DND-41 (cell line): ENCODE measurements at regions not wholly inside any gene's neighbourhood (a gene's known extent, or its start where the extent isn't known, plus 50 kb on each side); places are given as distances from the start of the nearest gene placed in this dataset.
A peak's percentile ranks its signal among the peaks of the same experiment; 100 is the strongest.
"Not testable (repeated sequence)": the region's sequence is repeated elsewhere in the genome, so short reads cannot be mapped to it uniquely, and the experiment has no call there.

Experiments used
- ATAC-seq: fragments of 200-7000 bp; cut with Tn5 transposase; 3 replicates; pipeline ENCODE4 v1.9.1; 2021; ENCODE audit warnings: low read depth; ENCODE audit not compliant: insufficient read depth
- DNase-seq: peaks from one replicate; pipeline ENCODE4 v3.0.0-alpha.2; 2020
- H2AFZ ChIP-seq: 2 replicates; pipeline ENCODE4 v1.6.0; 2012; ENCODE audit warnings: low read depth, low read length
- H3K27ac ChIP-seq: 2 replicates; pipeline ENCODE4 v1.5.1; 2012; ENCODE audit warnings: low read length, inconsistent platforms
- H3K27me3 ChIP-seq: fragments of 200-600 bp; sonication (generic); 2 replicates; pipeline ENCODE4 v1.6.0; 2012; ENCODE audit warnings: low read length, mild to moderate bottlenecking, inconsistent platforms; ENCODE audit not compliant: insufficient read depth, poor library complexity
- H3K36me3 ChIP-seq: 2 replicates; pipeline ENCODE4 v1.5.1; 2012; ENCODE audit warnings: low read length, inconsistent platforms; ENCODE audit not compliant: insufficient read depth
- H3K4me1 ChIP-seq: 2 replicates; pipeline ENCODE4 v1.5.1; 2012; ENCODE audit warnings: mild to moderate bottlenecking, low read length; ENCODE audit not compliant: insufficient read depth
- H3K4me2 ChIP-seq: 2 replicates; pipeline ENCODE4 v1.6.0; 2012; ENCODE audit warnings: mild to moderate bottlenecking, moderate library complexity, low read length, inconsistent platforms; ENCODE audit not compliant: insufficient read depth
- H3K4me3 ChIP-seq, 2 experiments: fragments of 200-600 bp in 1 of 2; shearing (Covaris generic) in 1 of 2; 2 replicates each; pipeline ENCODE4 v1.5.1; 2012 to 2016; ENCODE audit warnings: inconsistent platforms in 2 of 2, low read length in 2 of 2, mild to moderate bottlenecking in 2 of 2, low read depth in 1 of 2, moderate library complexity in 1 of 2
- H3K79me2 ChIP-seq: 2 replicates; pipeline ENCODE4 v1.6.0; 2012; ENCODE audit warnings: low read length, inconsistent platforms; ENCODE audit not compliant: insufficient read depth
- H3K9ac ChIP-seq: 2 replicates; pipeline ENCODE4 v1.6.0; 2012; ENCODE audit warnings: low read depth, mild to moderate bottlenecking, inconsistent platforms, low read length, moderate library complexity
- H3K9me3 ChIP-seq: 2 replicates; pipeline ENCODE4 v1.5.1; 2012; ENCODE audit warnings: low read length, moderate library complexity, mild to moderate bottlenecking, inconsistent platforms; ENCODE audit not compliant: insufficient read depth, severe bottlenecking
- H4K20me1 ChIP-seq: 2 replicates; pipeline ENCODE4 v1.6.0; 2012; ENCODE audit warnings: low read length; ENCODE audit not compliant: insufficient read depth
- EZH2 ChIP-seq: IDR thresholded peaks from 3 replicates; pipeline ENCODE4 v1.6.1; 2012; ENCODE audit warnings: borderline replicate concordance, low read depth, mild to moderate bottlenecking, moderate library complexity, low read length, inconsistent platforms; ENCODE audit not compliant: severe bottlenecking
- TF ChIP-seq, protein P1 (sequence below): IDR thresholded peaks from 2 replicates; pipeline ENCODE4 v1.5.1; 2012; ENCODE audit warnings: borderline replicate concordance, low read length, moderate library complexity, mild to moderate bottlenecking; ENCODE audit not compliant: poor library complexity, severe bottlenecking; ENCODE audit errors: extremely low read depth

DNA sequence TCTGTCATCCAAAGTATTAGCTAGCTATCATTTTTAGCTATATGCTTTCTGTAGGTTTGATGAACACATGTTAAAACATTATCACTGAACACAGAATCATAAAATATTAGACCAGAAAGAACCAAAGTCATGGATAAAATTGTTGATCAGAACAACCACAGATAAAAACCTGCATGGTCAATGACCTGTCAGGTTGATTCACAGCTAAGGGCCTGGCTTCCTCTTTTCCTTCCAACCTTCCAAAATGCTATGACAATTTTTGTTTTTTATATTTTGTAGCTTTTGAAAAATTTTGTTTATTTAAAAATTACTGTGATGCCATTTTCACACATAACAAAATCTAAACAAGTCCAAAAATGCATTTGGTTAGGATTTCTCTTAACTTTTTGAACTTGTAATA, 444.4 kb upstream of the CHRM2 start:
- no peak for TF ChIP-seq EZH2
- TF ChIP-seq, protein P1, sequence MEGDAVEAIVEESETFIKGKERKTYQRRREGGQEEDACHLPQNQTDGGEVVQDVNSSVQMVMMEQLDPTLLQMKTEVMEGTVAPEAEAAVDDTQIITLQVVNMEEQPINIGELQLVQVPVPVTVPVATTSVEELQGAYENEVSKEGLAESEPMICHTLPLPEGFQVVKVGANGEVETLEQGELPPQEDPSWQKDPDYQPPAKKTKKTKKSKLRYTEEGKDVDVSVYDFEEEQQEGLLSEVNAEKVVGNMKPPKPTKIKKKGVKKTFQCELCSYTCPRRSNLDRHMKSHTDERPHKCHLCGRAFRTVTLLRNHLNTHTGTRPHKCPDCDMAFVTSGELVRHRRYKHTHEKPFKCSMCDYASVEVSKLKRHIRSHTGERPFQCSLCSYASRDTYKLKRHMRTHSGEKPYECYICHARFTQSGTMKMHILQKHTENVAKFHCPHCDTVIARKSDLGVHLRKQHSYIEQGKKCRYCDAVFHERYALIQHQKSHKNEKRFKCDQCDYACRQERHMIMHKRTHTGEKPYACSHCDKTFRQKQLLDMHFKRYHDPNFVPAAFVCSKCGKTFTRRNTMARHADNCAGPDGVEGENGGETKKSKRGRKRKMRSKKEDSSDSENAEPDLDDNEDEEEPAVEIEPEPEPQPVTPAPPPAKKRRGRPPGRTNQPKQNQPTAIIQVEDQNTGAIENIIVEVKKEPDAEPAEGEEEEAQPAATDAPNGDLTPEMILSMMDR = no peak
- no peak overlapping the region for H3K27ac ChIP-seq
- H4K20me1 ChIP-seq = no peaks in the 10 kb centered on the region
- H3K4me2 ChIP-seq = no peak overlapping the region
- no peaks in the 10 kb centered on the region for H3K4me1 ChIP-seq
- H3K4me3 ChIP-seq = no peak overlapping the region
- no peak overlapping the region for H2AFZ ChIP-seq
- no peak overlapping the region for H3K9ac ChIP-seq
- no peak for DNase-seq
- no peaks in the 10 kb centered on the region for H3K9me3 ChIP-seq
- no peaks in the 10 kb centered on the region for H3K36me3 ChIP-seq
- H3K27me3 ChIP-seq = no peaks in the 10 kb centered on the region
- ATAC-seq = no peak
- H3K79me2 ChIP-seq = no peaks in the 10 kb centered on the region

DNA sequence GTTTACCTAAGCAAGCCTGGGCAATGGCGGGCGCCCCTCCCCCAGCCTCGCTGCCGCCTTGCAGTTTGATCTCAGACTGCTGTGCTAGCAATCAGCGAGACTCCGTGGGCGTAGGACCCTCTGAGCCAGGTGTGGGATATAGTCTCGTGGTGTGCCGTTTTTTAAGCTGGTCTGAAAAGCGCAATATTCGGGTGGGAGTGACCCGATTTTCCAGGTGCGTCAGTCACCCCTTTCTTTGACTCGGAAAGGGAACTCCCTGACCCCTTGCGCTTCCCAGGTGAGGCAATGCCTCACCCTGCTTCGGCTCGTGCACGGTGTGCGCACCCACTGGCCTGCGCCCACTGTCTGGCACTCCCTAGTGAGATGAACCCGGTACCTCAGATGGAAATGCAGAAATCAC, 442.6 kb upstream of the MTPN start:
- not testable (repeated sequence) for DNase-seq, H2AFZ ChIP-seq, H3K36me3 ChIP-seq, H3K79me2 ChIP-seq, ATAC-seq, H3K9me3 ChIP-seq, H4K20me1 ChIP-seq, H3K27me3 ChIP-seq, H3K9ac ChIP-seq, H3K4me3 ChIP-seq, H3K4me1 ChIP-seq, H3K27ac ChIP-seq, H3K4me2 ChIP-seq

DNA sequence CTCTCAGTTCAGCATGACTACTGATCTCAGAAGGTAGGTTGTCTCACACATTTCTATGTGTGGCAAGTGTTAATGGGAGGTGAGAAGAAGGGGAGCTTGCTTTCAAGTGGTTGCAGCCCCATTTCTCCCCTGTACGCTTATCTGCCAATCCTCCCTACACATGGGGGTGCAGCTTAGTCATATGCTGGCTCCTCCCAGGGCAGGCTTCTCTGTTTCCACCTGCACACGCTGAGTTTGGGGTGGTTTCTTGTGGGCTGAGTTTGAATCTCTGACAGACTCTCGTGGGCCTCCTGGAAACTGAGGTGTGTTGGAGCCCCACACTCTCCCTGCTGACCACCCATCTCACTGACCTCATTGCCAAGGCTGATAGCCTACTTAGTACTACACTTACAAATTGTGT, 435.8 kb upstream of the MTPN start:
- Histone ChIP-seq H3K4me1 (no peaks in the 10 kb centered on the region), H3K27ac (no peak overlapping the region), H4K20me1 (no peaks in the 10 kb centered on the region), H3K9me3 (no peaks in the 10 kb centered on the region), H3K4me3 (no peak overlapping the region), H3K4me2 (no peak overlapping the region), H3K36me3 (no peaks in the 10 kb centered on the region), H3K79me2 (no peaks in the 10 kb centered on the region), H3K9ac (no peak overlapping the region), H3K27me3 (no peaks in the 10 kb centered on the region), H2AFZ (no peak overlapping the region)
- ATAC-seq (no peak), DNase-seq (no peak)
- no peak for TF ChIP-seq EZH2
- TF ChIP-seq, protein P1 = no peak

DNA sequence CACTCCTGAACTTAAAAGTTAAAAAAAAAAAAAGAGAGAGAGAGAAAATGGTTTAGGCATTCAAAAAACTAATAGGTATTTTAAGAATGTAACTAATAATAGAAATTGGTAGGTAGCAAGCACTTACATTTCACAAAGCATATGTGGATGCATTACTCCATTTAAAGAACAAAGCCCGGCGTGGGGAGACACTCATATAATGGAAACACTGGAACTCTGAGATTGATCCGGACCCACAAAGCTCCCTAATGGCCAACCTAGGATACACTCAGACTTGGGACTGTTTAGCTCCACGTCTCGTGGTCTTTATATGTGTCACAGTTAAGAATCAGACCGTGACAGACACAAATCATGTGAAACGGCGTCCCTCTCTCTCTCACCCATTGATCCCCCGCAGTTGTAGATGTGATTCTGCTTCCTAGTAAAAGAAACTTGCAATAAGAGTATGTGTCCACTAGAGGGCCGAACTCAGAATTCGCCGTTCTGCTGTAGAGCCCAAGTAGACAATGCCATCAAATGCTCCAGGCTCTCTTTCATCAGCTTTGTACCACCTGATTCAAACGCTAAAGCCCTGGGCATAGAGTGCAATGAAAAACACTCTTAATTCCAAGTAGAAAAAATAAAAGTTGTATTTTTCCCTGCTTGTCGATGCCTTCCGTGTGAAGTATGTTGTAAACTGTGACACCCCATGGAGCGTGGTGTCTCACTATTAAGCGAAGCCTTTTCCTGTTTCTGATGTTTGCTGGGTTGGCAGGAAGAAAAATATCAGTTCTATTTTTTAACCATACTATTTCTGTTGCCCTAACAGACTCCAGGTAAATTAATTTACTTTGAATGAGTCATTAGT, 429.0 kb upstream of the MTPN start:
- Histone ChIP-seq H2AFZ (no peak overlapping the region), H3K36me3 (no peaks in the 10 kb centered on the region), H3K4me1 (0 out of 2 replicates have a peak, but pooled peaks cover 2% of the 10 kb centered on the region), H4K20me1 (no peaks in the 10 kb centered on the region), H3K27me3 (no peaks in the 10 kb centered on the region), H3K4me2 (no peak overlapping the region), H3K9ac (no peak overlapping the region), H3K4me3 (no peak overlapping the region), H3K9me3 (no peaks in the 10 kb centered on the region), H3K27ac (no peak overlapping the region), H3K79me2 (no peaks in the 10 kb centered on the region)
- ATAC-seq = peak; percentile 93
- no peak for TF ChIP-seq EZH2
- TF ChIP-seq, protein P1 = peak; percentile 84
- DNase-seq = peak; percentile 38
